Activated T-cell treated with anti-CD3 and anti-CD28 coated beads for 48 hours (primary cell): ENCODE measurements at regions not wholly inside any gene's neighbourhood (a gene's known extent, or its start where the extent isn't known, plus 50 kb on each side); places are given as distances from the start of the nearest gene placed in this dataset.

ENCODE experiments used
- DNase-seq: peaks from one replicate; pipeline ENCODE4 v3.0.0-alpha.2; 2020; ENCODE audit warnings: low read depth

DNA sequence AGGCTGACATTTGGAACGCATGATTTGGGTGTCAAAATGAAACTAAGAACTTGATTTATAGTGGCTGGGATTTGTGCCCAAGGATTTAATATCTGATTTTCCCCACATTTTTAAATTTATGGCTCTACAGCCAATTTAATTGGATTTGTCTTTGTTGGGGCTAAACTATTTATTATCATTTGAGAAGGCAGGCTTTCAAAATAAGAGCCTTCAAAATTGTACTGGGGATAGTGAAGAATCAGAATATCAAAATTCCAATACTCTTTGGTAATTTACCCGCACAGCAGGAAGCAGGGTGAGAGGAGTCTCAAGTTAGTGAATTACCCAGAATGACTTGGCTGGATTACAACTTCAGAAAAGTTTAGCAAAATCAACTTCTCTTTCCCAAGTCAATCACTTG, 278.1 kb downstream of the LRATD1 start:
- DNase-seq = no peak

- no peak for DNase-seq
Observed at GRCh38 chr2:14915983-14916382, 283.5 kb downstream of the LRATD1 start.

DNA sequence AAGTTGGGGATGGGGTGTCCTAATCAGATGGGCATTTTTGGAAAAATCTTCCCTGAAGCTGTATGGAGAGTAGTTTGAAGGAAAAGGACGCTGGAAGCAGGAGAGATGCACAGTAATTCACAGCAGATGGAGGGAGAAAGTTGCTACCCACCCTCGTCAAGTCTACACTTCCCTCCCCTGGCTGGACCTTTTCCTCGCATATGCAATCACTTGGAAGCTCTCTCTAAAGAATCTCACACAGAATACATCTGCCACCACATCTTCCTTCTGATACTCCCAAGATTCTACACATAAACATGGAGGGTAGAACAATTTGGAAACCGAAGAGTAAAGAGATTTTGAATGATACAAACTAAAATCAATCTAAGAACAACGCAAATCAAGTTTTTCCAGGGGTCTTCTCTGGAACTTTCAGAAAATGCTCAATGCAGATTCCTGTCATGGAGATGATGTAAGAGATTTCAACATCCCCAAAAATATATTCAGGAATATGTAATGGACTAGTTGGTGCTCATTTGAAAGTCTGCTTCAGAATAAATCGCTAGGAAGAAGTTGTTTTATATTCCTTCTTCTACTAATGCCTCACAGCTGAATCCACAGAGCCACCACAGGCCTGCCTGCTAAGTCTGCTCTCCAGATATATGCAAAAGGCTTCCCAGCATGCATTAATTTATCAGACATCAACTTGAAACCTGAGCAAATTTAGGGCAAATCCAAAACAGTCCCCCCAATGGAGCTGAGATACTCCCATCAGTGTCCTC, 291.5 kb downstream of the LRATD1 start:
- no peak for DNase-seq

GRCh38 chr2:14925471-14925870, 293.0 kb downstream of the LRATD1 start:
- no peak for DNase-seq

DNA sequence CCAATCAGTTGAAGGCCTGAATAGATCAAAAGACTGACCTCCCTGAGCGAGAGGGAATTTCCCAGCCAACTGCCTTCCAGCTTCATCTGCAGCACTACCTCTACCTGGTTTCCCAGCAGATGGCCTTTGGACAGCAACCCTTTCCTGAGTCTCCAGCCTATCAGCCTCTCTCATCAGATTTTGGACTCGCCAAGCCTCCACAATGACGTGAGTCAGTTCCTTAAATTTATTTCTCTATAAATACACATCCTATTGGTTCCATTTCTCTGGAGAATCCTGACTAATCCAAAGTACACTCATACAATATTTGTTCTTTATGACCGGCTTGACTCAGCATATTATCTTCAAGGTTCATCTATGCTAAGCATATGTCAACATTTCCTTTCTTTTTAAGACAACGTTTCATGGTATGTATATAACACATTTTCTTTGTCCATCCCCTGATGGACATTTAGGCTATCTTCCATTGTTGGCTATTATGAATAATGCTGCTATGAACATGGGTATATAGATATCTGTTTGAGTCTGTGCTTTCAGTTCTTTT, 294.6 kb downstream of the LRATD1 start:
- DNase-seq = no peak

DNA sequence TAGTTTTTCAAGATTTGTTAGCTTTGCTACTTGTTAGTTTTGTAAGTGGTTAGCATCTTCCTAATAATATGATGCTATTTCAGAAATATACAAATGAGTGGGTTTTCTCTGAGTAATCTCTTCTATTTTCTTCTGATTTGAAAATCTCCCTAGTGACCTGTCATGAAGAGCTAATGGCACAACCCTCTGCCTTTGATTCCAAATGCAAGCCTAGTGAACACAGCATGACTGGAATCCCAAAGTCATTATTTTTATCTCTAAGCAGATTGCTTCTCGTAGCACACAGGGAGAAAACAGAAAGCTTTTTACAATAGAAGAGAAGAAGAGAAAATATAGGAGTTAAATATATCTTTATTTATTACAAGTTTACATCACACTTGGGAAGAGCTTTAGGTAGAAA, 295.5 kb downstream of the LRATD1 start:
- no peak for DNase-seq

DNA sequence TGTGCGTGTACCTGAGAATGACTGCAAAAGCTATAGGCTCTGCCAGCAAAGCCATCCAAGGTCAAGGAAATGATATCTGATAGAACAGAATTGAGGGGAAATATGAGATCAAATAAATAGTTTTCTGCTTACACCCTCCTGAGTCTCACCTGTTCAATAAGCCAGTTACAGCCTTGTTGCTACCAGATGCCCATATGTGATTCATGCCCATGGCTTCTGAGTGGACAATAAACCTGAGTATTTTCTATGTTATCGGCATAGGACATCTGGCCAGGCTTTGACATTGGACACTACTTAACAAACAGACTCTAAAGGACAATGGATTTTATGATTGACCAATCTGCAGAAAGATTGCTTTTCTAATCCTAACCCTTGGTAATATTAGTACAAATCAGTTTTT, 297.9 kb downstream of the LRATD1 start:
- DNase-seq = no peak

GRCh38 chr2:14932285-14932684, 299.8 kb downstream of the LRATD1 start:
- no peak for DNase-seq

- no peak for DNase-seq
Observed at GRCh38 chr2:14933753-14934152, 301.2 kb downstream of the LRATD1 start.

- DNase-seq = no peak
Observed at GRCh38 chr2:14936426-14936825, 303.9 kb downstream of the LRATD1 start.

- DNase-seq = no peak
Observed at GRCh38 chr2:14937336-14937735, 304.8 kb downstream of the LRATD1 start.

DNA sequence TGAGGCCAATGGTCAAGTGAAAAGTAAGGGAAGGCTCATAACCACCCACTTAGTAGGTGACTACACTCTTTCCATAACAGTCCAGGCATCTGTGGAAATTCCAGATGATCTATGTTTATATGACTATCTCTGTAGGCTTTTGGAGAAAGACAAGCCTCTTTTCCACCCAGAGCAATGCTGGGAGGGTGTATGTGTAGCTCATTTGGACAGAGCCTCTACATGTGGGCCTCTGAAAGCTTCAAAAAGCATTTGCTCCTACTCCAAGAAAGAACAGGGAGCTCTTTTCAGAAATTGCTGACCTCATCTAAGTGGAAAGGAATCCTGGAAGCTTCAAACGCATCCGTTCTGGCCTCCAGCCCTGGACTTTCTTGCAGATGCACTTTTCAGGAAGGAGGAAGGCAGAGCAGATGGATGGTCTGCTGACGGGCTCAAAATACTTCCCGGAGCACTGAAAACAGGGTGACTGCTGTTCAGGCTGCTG, 308.7 kb downstream of the LRATD1 start:
- no peak for DNase-seq

GRCh38 chr2:14942987-14943386, 310.5 kb downstream of the LRATD1 start:
- no peak for DNase-seq

DNA sequence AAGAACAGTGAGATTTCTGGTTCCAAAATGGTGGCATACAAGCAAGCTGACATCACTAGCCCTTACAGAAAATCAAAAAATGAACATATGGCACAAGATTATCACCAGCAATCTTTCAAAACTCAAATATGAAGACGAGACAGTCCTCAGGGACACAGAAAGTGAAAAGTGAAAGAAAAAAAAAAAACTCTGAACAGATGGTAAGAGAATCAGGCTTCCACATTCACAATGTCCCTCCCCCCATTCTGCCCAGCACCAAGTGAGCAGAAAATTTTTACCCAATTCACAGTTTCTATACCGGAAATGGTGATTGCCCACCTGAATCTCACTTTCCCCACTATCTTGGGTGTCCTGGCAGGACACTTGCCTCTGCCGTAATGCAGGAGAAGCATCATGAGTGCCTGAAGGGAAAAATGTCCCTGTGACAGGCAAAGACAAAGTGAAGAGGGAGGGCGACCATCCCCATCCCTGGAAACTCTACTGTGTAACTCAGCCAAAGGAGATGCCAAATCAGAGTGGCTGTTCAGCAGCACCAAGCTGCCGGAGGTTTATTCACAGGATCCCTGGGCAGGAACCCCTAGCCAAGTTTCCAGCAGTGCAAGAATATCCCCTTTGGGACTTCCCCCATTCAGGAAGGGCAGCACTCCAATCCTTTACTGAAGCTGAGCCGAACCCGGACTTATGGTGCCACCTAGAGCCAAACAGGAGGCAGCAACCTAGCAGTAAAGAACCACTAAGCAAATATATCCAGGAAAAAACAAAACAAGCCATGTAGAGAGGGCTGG, 312.2 kb downstream of the LRATD1 start:
- no peak for DNase-seq

- DNase-seq = no peak
Observed at GRCh38 chr2:14951569-14952285, 319.2 kb downstream of the LRATD1 start.

GRCh38 chr2:14952400-14952963, 320.0 kb downstream of the LRATD1 start:
- no peak for DNase-seq

- no peak for DNase-seq
Observed at GRCh38 chr2:14960686-14961324, 328.3 kb downstream of the LRATD1 start.

DNA sequence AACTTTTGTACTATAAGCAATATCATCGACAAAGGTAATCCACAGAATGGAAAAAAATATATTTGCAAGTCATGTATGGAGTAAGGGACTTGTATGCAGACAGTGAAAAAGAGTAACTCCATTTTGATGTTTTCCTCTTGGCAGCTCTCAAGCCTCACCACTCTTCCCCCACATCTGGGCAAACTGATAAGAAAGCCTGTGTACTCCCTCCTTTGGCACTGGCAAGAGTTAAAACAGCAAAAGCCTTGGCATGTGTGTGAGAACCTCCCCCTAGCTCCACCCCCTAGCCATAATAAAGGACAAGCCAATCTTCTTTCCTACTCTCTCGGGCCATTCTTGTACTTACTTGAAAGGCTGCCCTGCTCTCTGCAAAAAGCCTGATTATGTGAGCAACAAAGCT, 335.2 kb downstream of the LRATD1 start:
- DNase-seq = no peak

DNA sequence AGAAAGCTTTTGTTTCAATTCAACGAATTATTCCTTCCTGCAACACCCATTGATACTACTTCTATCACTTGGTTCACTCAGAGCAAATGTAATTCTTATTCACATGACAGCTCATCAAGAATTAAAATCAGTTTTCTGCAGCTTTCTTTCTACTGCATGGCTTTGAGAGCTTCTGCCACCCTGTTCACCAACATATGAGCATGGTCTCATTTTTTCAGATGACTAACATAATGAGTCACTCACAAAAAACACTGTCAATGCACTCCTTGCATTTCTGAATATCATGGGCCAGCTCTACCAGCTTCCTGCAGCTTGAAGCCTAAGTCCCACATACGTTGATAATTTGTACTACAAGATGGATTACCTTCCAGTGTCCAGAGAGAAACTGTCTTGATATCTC, 342.9 kb downstream of the LRATD1 start:
- no peak for DNase-seq

GRCh38 chr2:14977021-14977420, 344.5 kb downstream of the LRATD1 start:
- DNase-seq = no peak

GRCh38 chr2:14978845-14979244, 346.3 kb downstream of the LRATD1 start:
- DNase-seq = no peak

- DNase-seq = no peak
Observed at GRCh38 chr2:14982790-14983189, 350.3 kb downstream of the LRATD1 start.
